Ovary (tissue), 3 donors: ENCODE measurements at regions not wholly inside any gene's neighbourhood (a gene's known extent, or its start where the extent isn't known, plus 50 kb on each side); places are given as distances from the start of the nearest gene placed in this dataset.

Experiments used
- EP300 ChIP-seq: sonication (generic); formaldehyde crosslinking; IDR thresholded peaks from one replicate; pipeline ENCODE4 v1.6.1; 2017; ENCODE audit warnings: antibody characterized with exemption
- TF ChIP-seq, protein P1 (sequence below), 3 donors: fragments of 450-650 bp in 2 of 3; fragments of 200-600 bp in 1 of 3; IDR thresholded peaks; one replicate each; pipeline versions ENCODE4 v1.5.1 to v1.8.0; 2016 to 2022; ENCODE audit warnings: antibody characterized with exemption in 3 of 3, mild to moderate bottlenecking in 1 of 3
- donor health status: DM: no; HTN: no; CAD: no.

DNA sequence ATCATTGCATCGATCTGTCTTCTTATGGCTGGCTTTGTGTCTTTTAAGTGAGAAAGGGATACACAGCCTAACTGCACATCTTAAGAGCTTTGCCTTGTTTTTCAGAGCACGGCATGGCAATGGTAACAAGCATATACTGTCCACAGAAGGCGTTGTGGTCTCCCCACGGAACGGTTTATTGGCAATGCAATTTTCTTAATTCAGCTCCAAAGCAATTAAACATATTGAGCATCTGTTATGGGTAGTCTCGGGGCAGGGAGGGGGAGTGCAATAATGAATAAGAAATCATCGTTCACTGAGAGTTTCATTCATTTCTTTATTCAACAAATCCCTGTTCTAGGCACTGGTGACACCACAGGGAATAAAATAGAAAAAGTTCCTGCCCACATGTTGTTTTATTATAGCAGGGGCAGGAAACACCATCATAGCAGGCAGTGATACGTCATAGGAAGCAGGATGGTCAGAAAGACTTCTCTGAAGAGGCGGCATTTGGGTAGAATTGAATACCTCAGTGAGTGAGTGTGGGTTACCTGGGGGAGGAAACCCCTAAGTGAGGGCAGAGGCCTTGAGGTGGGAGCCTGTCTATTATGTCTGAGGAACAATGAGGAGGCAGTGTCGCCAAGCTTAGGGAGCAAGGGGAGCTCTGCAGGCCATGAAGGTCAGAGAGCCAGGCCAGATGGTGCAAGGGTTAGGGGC is 185.7 kb upstream of the KL start:
- TF ChIP-seq, protein P1, sequence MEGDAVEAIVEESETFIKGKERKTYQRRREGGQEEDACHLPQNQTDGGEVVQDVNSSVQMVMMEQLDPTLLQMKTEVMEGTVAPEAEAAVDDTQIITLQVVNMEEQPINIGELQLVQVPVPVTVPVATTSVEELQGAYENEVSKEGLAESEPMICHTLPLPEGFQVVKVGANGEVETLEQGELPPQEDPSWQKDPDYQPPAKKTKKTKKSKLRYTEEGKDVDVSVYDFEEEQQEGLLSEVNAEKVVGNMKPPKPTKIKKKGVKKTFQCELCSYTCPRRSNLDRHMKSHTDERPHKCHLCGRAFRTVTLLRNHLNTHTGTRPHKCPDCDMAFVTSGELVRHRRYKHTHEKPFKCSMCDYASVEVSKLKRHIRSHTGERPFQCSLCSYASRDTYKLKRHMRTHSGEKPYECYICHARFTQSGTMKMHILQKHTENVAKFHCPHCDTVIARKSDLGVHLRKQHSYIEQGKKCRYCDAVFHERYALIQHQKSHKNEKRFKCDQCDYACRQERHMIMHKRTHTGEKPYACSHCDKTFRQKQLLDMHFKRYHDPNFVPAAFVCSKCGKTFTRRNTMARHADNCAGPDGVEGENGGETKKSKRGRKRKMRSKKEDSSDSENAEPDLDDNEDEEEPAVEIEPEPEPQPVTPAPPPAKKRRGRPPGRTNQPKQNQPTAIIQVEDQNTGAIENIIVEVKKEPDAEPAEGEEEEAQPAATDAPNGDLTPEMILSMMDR (IDR thresholded peaks at IDR 0.05) = no peak
- no peak for TF ChIP-seq EP300
